Fibroblast of skin of right quadriceps (primary cell): ENCODE measurements at regions not wholly inside any gene's neighbourhood (a gene's known extent, or its start where the extent isn't known, plus 50 kb on each side); places are given as distances from the start of the nearest gene placed in this dataset.

Source experiments
- DNase-seq: peaks from one replicate; pipeline ENCODE4 v3.0.0-alpha.2; 2013

GRCh38 chr7:156174428-156174827, 362.2 kb upstream of the SHH start:
- DNase-seq = no peak

GRCh38 chr7:156173748-156174353, 361.6 kb upstream of the SHH start:
- no peak for DNase-seq

- DNase-seq = no peak
Measured at GRCh38 chr7:156173346-156173745, 361.1 kb upstream of the SHH start.

DNA sequence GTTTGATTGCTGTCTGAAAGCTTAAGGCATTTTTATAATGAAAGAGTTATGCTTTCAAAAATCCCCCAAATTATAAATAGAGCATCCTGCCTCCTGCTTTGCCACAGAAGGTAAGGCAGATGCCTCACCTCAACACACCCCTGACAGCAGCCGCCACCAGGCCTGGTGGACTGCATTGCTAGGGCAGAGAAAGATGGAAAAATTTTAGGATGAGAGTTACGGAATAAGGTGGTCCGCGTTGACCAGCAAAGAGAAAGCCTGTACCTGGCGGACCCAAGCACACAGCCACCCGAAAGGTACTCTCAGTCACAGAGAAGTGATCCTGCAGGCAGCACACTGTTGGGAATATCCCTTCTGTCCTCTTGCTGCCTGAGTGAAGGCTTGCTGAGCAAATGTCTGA, 360.4 kb upstream of the SHH start:
- no peak for DNase-seq

- no peak for DNase-seq
Measured at GRCh38 chr7:156169474-156170370, 357.5 kb upstream of the SHH start.

- DNase-seq = no peak
Measured at GRCh38 chr7:156168434-156168833, 356.2 kb upstream of the SHH start.

- DNase-seq = no peak
Measured at GRCh38 chr7:156167987-156168386, 355.7 kb upstream of the SHH start.

- DNase-seq = no peak
Measured at GRCh38 chr7:156167417-156167807, 355.1 kb upstream of the SHH start.

DNA sequence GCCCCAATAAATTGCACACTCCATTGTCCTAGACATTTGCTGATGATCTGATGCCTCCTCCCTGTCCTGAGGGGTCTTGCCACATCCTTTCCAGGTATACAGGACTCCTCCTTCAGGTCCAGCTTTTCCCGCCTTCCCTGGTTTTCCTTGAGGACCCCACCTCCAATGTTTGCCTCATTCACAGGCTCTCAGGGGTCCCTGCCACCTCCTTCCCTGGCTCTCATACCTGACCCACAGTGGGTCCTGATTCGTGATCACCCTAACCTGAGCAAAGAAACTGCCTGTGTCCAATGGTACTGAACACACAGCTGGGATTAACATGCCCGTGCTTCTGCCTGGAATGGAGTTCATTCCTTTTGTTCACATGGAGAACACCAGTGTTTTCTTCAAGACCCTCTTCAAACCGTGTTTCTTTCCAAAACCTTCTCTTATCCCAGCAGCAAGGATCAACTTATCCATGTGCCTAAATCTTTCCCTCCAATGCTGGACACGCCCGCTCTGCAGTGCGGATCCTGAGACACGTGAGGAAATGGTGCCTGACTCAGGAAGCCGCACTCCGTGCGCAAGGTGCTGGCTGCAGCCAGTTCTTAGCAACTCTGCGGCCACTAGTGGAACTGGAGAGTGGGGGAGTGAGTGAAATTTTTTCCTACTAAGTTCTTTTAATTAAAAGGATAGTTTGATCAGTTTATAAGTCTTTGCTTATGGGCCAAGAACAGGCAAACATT, 354.6 kb upstream of the SHH start:
- DNase-seq = no peak

DNA sequence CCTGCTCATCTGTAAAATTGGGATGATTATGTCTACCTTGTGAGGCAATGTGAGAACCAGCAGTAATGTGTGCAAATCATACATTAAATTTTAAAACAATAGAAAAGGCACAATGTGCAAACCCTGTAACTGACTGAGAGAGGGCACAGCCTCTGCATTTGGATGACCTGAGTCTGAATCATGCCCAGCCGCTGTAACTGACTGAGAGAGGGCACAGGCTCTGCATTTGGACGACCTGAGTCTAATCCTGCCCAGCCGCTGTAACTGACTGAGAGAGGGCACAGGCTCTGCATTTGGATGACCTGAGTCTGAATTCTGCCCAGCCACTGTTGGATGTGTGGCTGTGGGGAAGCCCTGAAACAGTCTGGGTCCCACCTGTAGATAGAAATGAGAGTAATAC, 351.5 kb upstream of the SHH start:
- no peak for DNase-seq

GRCh38 chr7:156162451-156162850, 350.2 kb upstream of the SHH start:
- DNase-seq = no peak

- DNase-seq = no peak
Measured at GRCh38 chr7:156160811-156161210, 348.5 kb upstream of the SHH start.

DNA sequence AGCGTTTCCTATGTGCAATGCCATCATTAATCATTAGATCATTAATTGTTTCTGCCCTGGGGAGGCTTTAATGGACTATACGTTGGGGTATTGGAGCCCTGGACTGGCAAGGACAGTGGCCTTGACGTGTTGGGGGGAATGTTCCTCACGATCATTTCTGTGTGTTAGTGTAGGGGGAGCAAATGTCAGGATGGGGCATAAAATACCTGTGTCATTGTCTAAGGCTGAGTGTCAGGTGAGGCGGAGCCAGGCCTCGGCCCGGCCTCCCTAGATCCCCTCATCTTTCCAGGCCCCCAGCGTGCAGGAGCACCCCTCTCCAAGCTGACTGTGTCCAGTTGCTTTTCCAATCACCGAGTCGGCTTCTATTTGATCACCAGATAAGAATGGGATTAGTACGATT, 346.4 kb upstream of the SHH start:
- DNase-seq = no peak

DNA sequence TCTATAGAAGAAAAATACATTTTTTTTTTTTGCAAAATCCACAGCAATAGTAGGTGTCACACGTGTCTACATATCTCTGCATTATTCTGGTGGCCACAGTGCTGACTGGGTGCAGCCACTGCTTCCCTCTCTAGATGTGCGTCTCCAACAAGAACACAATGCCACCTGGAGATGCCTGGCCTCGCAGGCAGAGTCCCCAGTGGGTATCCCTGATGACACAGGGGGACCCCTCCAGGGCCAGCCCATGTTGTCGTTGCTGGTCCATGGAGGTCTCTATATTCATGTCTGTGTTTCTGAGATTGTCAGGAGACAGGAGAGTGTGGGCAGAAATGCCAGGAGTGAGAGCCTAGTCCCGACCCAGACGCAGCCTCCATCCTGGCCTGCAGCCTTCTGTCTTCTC, 345.9 kb upstream of the SHH start:
- DNase-seq = no peak

DNA sequence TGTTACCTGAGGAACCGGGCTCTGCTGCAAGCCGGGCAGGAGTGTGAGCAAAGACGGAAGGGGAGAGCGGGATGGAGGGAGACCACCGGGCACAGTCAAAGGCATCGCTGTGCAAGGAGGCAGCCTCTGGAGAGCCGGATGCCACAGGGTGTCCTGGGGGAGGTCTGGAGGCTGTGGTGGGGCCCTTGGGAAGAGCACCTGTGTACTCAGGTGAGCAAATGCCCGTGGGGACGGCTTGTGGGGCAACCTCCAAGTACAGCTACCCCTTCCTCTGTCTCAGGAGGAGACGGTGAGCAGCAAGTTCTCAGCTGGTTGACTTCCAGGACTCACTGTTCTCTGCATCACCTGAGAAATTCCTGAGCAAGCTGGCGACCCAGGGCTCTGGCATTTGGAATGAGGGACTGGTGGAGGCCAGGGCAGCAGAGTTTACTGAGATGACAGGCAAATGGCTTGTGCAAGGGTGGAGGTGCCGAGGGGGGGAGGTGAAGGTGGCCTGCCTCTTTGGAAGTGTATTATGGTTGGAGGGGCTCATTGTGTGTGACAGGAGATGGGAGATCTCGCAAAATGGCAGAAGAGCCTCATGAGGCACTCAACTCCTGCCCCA, 345.2 kb upstream of the SHH start:
- no peak for DNase-seq

- DNase-seq = no peak
Measured at GRCh38 chr7:156156734-156157408, 344.6 kb upstream of the SHH start.

DNA sequence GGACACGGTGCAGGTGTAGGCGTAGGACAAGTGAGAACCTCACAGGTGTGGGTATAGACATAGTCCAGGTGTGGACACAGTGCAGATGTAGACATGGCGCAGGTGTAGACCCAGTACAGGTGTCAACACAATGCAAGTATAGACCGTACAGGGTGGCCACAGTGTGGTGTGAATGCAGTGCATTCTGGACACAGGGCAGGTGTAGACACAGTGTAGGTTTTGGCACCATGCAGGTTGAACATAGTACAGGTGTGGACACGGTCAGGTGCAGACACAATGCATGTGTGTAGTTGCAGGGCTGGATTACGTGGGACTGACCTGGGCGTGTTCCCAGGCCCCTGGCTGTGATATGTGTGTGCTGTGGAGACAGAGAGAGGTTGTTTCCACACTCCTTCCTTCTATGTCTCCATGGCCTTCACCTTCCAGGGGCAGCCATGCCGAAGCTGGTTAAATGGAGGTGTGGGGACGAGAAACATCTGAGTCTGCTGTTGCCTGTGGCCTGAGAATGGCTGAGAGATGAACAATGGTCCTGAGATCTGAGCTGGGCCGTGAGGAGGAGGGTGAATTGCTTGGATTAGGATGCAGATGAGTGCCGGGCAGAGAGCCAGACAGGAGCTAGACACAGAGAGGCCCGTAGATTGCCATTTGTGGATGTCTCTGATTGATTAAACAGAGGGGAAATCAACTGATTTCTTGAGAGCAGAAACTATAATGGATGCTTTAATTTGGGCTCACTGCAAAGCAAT, 343.9 kb upstream of the SHH start:
- no peak for DNase-seq

GRCh38 chr7:156153590-156153989, 341.3 kb upstream of the SHH start:
- DNase-seq = no peak

GRCh38 chr7:156152390-156152789, 340.1 kb upstream of the SHH start:
- DNase-seq = no peak

- no peak for DNase-seq
Measured at GRCh38 chr7:156151658-156152057, 339.4 kb upstream of the SHH start.

DNA sequence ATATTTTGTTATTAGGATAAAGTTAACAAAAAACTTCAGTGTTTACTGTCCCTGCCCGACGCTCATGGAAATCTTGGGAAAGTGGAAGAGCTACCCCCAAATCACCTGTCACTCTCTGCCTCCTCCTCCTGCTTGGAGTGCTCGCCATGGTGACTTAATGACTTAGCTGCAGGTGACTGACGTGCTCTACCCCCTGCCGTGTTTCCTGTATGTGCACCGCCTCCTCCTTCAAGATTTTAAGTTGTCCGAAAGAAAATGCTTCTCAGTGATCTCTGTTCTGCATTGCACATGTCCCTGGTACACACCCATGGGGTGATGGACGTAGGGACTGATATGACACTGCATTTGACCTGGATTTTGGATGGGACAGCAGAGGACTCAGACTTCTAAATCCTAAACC, 338.8 kb upstream of the SHH start:
- no peak for DNase-seq

DNA sequence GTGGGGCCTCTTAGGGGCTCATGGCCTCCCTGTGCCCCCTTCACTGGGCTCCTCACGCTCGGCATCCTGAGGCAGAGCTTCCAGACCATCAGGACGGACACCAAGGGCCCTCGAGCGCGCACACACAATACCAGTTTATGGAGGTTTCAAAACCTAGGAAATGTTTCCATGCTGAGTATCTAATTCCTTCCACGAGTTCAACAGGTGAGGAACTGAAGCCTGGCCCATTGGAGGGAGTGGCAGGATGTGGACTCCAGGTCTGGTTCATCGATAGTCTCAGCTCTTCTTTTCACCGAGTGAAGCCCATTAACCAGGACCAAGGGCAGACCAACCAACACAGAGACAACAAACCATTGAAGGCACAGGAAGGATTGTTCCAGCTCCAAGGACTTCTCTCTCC, 336.7 kb upstream of the SHH start:
- DNase-seq = no peak
